ENCODE measurements at regions not wholly inside any gene's neighbourhood (a gene's known extent, or its start where the extent isn't known, plus 50 kb on each side); places are given as distances from the start of the nearest gene placed in this dataset.

DNA sequence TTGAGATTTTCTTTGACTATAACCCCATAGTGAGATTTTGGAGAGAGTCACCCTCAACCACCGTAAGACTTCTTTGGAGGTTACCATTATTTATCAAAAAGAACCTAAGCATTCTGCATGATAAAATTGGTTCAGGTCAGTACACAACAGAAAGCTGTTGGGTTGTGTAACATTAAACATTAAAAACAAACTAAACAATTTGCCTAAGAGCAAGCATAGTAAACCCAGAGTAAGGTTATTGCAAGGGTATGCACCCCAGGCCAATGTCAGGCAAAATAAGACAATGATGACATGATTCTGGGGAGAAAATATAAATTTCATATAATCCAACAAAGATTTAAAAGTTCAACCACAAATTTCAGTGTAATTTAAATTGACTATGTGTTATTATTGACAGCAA lies 472.4 kb downstream of the SH2D1A start:
- Histone ChIP-seq H3K4me2 (ENCODE audit: control insufficient read depth, extremely low read depth, insufficient read depth, low read depth, low read length) (no peak overlapping the region), H3K27ac (ENCODE audit: control insufficient read depth, insufficient read depth, low read length) (no peak overlapping the region), H3K79me2 (ENCODE audit: control insufficient read depth, insufficient read depth, low read length) (no peaks in the 10 kb centered on the region), H2AFZ (ENCODE audit: control insufficient read depth, low read length) (no peak overlapping the region), H3K27me3 (ENCODE audit: control insufficient read depth, extremely low read depth, insufficient read depth, low read length) (no peaks in the 10 kb centered on the region), H3K4me3 (ENCODE audit: control insufficient read depth in 2 of 3, extremely low read depth in 1 of 3, insufficient read depth in 2 of 3, low read depth in 1 of 3, low read length in 3 of 3) (no peak overlapping the region), H3K9me3 (ENCODE audit: control insufficient read depth, low read depth, low read length) (no peaks in the 10 kb centered on the region), H3K36me3 (ENCODE audit: control insufficient read depth in 2 of 2, extremely low read depth in 1 of 2, insufficient read depth in 2 of 2, low read length in 2 of 2) (no peaks in the 10 kb centered on the region), H3K9me1 (ENCODE audit: control insufficient read depth, extremely low read depth, insufficient read depth, low read length) (no peaks in the 10 kb centered on the region), H3K4me1 (ENCODE audit: control insufficient read depth, extremely low read depth, insufficient read depth, low read length) (no peaks in the 10 kb centered on the region), H3K9ac (ENCODE audit: control insufficient read depth, extremely low read depth, insufficient read depth, low read length) (no peak overlapping the region), H4K20me1 (ENCODE audit: control insufficient read depth, extremely low read depth, insufficient read depth, low read length) (no peaks in the 10 kb centered on the region)
- dilution Hi-C loops (cut with MboI; ENCODE audit: extremely low pct_ligation_motif_present, low sequenced_read_pairs) = no loop called here
- FAIRE-seq (no peak), DNase-seq (ENCODE audit: low read depth, low spot score) (no peak)
- no peak for TF ChIP-seq CTCF (optimal IDR thresholded peaks at IDR 0.05 in 1 of 3, IDR thresholded peaks at IDR 0.05 in 1 of 3, conservative IDR thresholded peaks at IDR 0.05 in 1 of 3; ENCODE audit: extremely low read depth in 1 of 3, insufficient read depth in 2 of 3, low read length in 3 of 3)
- no peak for TF ChIP-seq EZH2 (IDR thresholded peaks at IDR 0.05; ENCODE audit: low read length)

DNA sequence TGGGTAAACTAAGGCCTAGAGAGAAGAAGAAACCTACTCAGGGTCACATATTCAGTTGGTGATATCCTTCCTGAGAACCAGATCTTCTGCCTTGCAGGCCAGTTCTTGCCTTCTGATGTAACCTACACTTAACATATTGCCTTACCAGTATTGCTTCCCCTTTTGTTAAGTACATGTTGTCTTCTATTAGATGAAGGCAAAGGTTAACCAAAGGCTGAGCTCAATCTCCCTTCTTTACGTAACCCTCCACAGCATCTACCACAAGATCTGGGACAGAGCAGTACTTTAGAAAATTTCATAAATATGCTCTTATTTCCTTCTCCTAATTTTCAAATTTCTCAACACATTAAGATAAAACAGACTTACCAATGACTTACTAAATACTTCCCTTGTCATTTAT lies 474.4 kb downstream of the SH2D1A start:
- TF ChIP-seq EZH2 (IDR thresholded peaks at IDR 0.05; ENCODE audit: low read length) (no peak), CTCF (optimal IDR thresholded peaks at IDR 0.05 in 1 of 3, IDR thresholded peaks at IDR 0.05 in 1 of 3, conservative IDR thresholded peaks at IDR 0.05 in 1 of 3; ENCODE audit: extremely low read depth in 1 of 3, insufficient read depth in 2 of 3, low read length in 3 of 3) (no peak)
- Histone ChIP-seq H2AFZ (ENCODE audit: control insufficient read depth, low read length) (no peak overlapping the region), H3K27ac (ENCODE audit: control insufficient read depth, insufficient read depth, low read length) (no peak overlapping the region), H3K4me2 (ENCODE audit: control insufficient read depth, extremely low read depth, insufficient read depth, low read depth, low read length) (no peak overlapping the region), H3K9me1 (ENCODE audit: control insufficient read depth, extremely low read depth, insufficient read depth, low read length) (no peaks in the 10 kb centered on the region), H3K9ac (ENCODE audit: control insufficient read depth, extremely low read depth, insufficient read depth, low read length) (no peak overlapping the region), H4K20me1 (ENCODE audit: control insufficient read depth, extremely low read depth, insufficient read depth, low read length) (no peaks in the 10 kb centered on the region), H3K9me3 (ENCODE audit: control insufficient read depth, low read depth, low read length) (no peaks in the 10 kb centered on the region), H3K79me2 (ENCODE audit: control insufficient read depth, insufficient read depth, low read length) (no peaks in the 10 kb centered on the region), H3K4me1 (ENCODE audit: control insufficient read depth, extremely low read depth, insufficient read depth, low read length) (no peaks in the 10 kb centered on the region), H3K36me3 (ENCODE audit: control insufficient read depth in 2 of 2, extremely low read depth in 1 of 2, insufficient read depth in 2 of 2, low read length in 2 of 2) (no peaks in the 10 kb centered on the region), H3K27me3 (ENCODE audit: control insufficient read depth, extremely low read depth, insufficient read depth, low read length) (no peaks in the 10 kb centered on the region), H3K4me3 (ENCODE audit: control insufficient read depth in 2 of 3, extremely low read depth in 1 of 3, insufficient read depth in 2 of 3, low read depth in 1 of 3, low read length in 3 of 3) (no peak overlapping the region)
- no peak for FAIRE-seq
- DNase-seq (ENCODE audit: low read depth, low spot score) = no peak
- dilution Hi-C loops (cut with MboI; ENCODE audit: extremely low pct_ligation_motif_present, low sequenced_read_pairs) = no loop called here
